Stomach (tissue), 8 donors: ENCODE measurements at regions not wholly inside any gene's neighbourhood (a gene's known extent, or its start where the extent isn't known, plus 50 kb on each side); places are given as distances from the start of the nearest gene placed in this dataset.

ENCODE experiments used
- DNase-seq, 2 donors: peaks; one replicate each; pipeline versions ENCODE4 v3.0.0 to v3.0.0-alpha.2; 2013 to 2019
- H3K27ac ChIP-seq, 5 donors: fragments of 200-600 bp in 4 of 5; sonication (generic) in 4 of 5; one replicate each; pipeline ENCODE4 v1.5.1; 2013 to 2019; ENCODE audit warnings: mild to moderate bottlenecking in 1 of 5, moderate library complexity in 1 of 5
- H3K27me3 ChIP-seq, 3 donors: fragments of 200-600 bp; sonication (generic); one replicate each; pipeline ENCODE4 v1.5.1; 2017 to 2019; ENCODE audit warnings: mixed run types in 1 of 3
- H3K36me3 ChIP-seq, 4 donors: fragments of 200-600 bp; sonication (generic); 1 replicate in 3 of 4; 2 replicates in 1 of 4; pipeline ENCODE4 v1.5.1; 2016 to 2019
- H3K4me1 ChIP-seq, 4 donors: fragments of 200-600 bp; sonication (generic); one replicate each; pipeline ENCODE4 v1.5.1; 2016 to 2019
- H3K4me3 ChIP-seq, 4 donors: fragments of 200-600 bp; sonication (generic) in 3 of 4; one replicate each; pipeline ENCODE4 v1.5.1; 2016 to 2019; ENCODE audit warnings: mild to moderate bottlenecking in 1 of 4
- H3K9me3 ChIP-seq, 4 donors: fragments of 200-600 bp; sonication (generic); one replicate each; pipeline ENCODE4 v1.5.1; 2016 to 2019
- CTCF ChIP-seq, 7 experiments: fragments of 450-650 bp in 4 of 7; fragments of 200-600 bp in 3 of 7; sonication (generic) in 3 of 7; IDR thresholded peaks; one replicate each; pipeline ENCODE4 v1.5.1; 2016 to 2019; ENCODE audit warnings: antibody characterized with exemption in 7 of 7, control low read depth in 2 of 7, mild to moderate bottlenecking in 1 of 7
- EP300 ChIP-seq: sonication (generic); formaldehyde crosslinking; IDR thresholded peaks from one replicate; pipeline ENCODE4 v1.6.1; 2017; ENCODE audit warnings: antibody characterized with exemption
- POLR2A ChIP-seq, 4 donors: fragments of 450-650 bp; IDR thresholded peaks; one replicate each; pipeline ENCODE4 v1.6.1; 2016; ENCODE audit warnings: antibody characterized with exemption in 4 of 4, control low read depth in 2 of 4, mild to moderate bottlenecking in 1 of 4, moderate library complexity in 1 of 4
- POLR2AphosphoS5 ChIP-seq, 3 donors: sonication (generic); formaldehyde crosslinking; IDR thresholded peaks; one replicate each; pipeline ENCODE4 v1.6.1; 2016; ENCODE audit warnings: antibody characterized with exemption in 3 of 3
- WGBS, 5 donors: extraction: QIAGEN DNeasy Blood & Tissue Kit in 3 of 5; methylation state at CpG; one replicate each; pipeline versions ENCODE4 v1.1.5 to v1.1.7; 2013 to 2018; 5-methylcytosine and 5-hydroxymethylcytosine counted together
- intact Hi-C: fragments of 100-400 bp; cut with DNase I; formaldehyde crosslinking; loops from one replicate; pipeline ENCODE4 v1.15.1; 2023; ENCODE audit warnings: low total_unique reads
- donor health status: healthy with polysubstance abuse.
- donor health status: Bipolar disorder and iron deficiency.
- donor health status: healthy.

- Histone ChIP-seq H3K36me3 (no peaks in the 10 kb centered on the region), H3K4me3 (no peak overlapping the region), H3K27ac (no peak overlapping the region), H3K9me3 (no peaks in the 10 kb centered on the region), H3K4me1 (no peaks in the 10 kb centered on the region), H3K27me3 (no peaks in the 10 kb centered on the region)
- no peak for TF ChIP-seq POLR2A (IDR thresholded peaks at IDR 0.05)
- no peak for TF ChIP-seq CTCF (IDR thresholded peaks at IDR 0.05)
- TF ChIP-seq EP300: no peak
- TF ChIP-seq POLR2AphosphoS5 (IDR thresholded peaks at IDR 0.05): no peak
- peak in 1 of 2 donors; percentile 28 for DNase-seq
- intact Hi-C loops: no loop called here
- 61 to 80% (median 71%) methylated on average over 15 of the region's 15 CpGs for WGBS, 5 donors
Observed at GRCh38 chr2:122531290-122532071, 776.0 kb downstream of the TSN start.

DNA sequence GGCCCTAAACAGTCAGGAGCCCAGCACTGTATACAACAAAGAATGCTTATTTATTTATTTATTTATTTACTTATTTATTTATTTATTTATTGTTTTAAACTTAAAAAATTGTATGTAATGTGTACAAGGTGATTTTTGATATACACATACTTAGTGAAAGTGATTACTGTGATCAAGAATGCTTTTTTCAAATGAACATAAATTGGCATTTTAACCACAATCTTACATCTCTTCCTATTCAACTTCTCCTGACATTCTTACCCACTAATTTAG lies 776.6 kb downstream of the TSN start:
- TF ChIP-seq POLR2A (IDR thresholded peaks at IDR 0.05) (no peak), POLR2AphosphoS5 (IDR thresholded peaks at IDR 0.05) (no peak), EP300 (no peak)
- Histone ChIP-seq H3K36me3 (no peaks in the 10 kb centered on the region), H3K4me1 (no peaks in the 10 kb centered on the region), H3K27me3 (no peaks in the 10 kb centered on the region), H3K27ac (no peak overlapping the region), H3K9me3 (no peaks in the 10 kb centered on the region), H3K4me3 (no peak overlapping the region)
- intact Hi-C loops: no loop called here
- no peak for DNase-seq

- no peaks in the 10 kb centered on the region for H3K4me1 ChIP-seq
- 73 to 81% (median 78%) methylated on average over 5 of the region's 5 CpGs for WGBS, 5 donors
- intact Hi-C loops: no loop called here
- TF ChIP-seq EP300 (no peak), CTCF (IDR thresholded peaks at IDR 0.05) (no peak), POLR2A (IDR thresholded peaks at IDR 0.05) (no peak), POLR2AphosphoS5 (IDR thresholded peaks at IDR 0.05) (no peak)
- no peaks in the 10 kb centered on the region for H3K27me3 ChIP-seq
- H3K27ac ChIP-seq: no peak overlapping the region
- no peaks in the 10 kb centered on the region for H3K36me3 ChIP-seq
- H3K4me3 ChIP-seq: no peak overlapping the region
- no peaks in the 10 kb centered on the region for H3K9me3 ChIP-seq
- DNase-seq: no peak
Observed at GRCh38 chr2:122532481-122532880, 777.0 kb downstream of the TSN start.

GRCh38 chr2:122535960-122536505 lies 780.6 kb downstream of the TSN start:
- Histone ChIP-seq H3K36me3 (no peaks in the 10 kb centered on the region), H3K4me1 (no peaks in the 10 kb centered on the region), H3K27me3 (no peaks in the 10 kb centered on the region), H3K4me3 (no peak overlapping the region), H3K9me3 (no peaks in the 10 kb centered on the region), H3K27ac (no peak overlapping the region)
- DNase-seq: no peak
- intact Hi-C loops: no loop called here
- 81 to 89% (median 88%) methylated on average over 5 of the region's 5 CpGs for WGBS, 5 donors
- TF ChIP-seq POLR2A (IDR thresholded peaks at IDR 0.05) (no peak), POLR2AphosphoS5 (IDR thresholded peaks at IDR 0.05) (no peak), CTCF (IDR thresholded peaks at IDR 0.05) (no peak), EP300 (no peak)

DNA sequence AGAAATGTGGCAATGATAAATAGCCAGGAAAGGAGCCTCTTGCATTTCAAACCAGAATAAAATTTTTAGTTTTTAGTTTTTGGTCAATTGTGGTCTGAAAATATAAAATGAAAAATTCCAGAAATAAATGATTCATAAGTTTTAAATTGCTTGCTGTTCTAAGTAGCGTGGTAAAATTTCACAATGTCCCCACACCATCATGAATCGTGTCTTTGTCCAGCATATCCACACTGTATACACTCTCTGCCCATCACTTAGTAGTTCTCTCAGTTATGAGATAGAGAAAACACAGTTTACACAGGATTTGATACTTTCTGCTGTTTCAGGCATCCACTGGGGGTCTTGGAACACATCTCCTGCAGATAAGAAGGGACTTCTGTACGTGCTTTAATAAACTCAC lies 783.9 kb downstream of the TSN start:
- WGBS, 5 donors: 81 to 85% (median 85%) methylated on average over 3 of the region's 3 CpGs
- H3K4me3 ChIP-seq: no peak overlapping the region
- TF ChIP-seq POLR2A (IDR thresholded peaks at IDR 0.05) (no peak), EP300 (no peak), POLR2AphosphoS5 (IDR thresholded peaks at IDR 0.05) (no peak), CTCF (IDR thresholded peaks at IDR 0.05) (no peak)
- H3K9me3 ChIP-seq: no peaks in the 10 kb centered on the region
- intact Hi-C loops: no loop called here
- H3K4me1 ChIP-seq: no peaks in the 10 kb centered on the region
- no peak for DNase-seq
- no peaks in the 10 kb centered on the region for H3K36me3 ChIP-seq
- no peak overlapping the region for H3K27ac ChIP-seq
- no peaks in the 10 kb centered on the region for H3K27me3 ChIP-seq
